ENCODE measurements at regions not wholly inside any gene's neighbourhood (a gene's known extent, or its start where the extent isn't known, plus 50 kb on each side); places are given as distances from the start of the nearest gene placed in this dataset.

- no peaks in the 10 kb centered on the region for H4K20me1 ChIP-seq (replicated peaks in 1 of 2; ENCODE audit: control insufficient read depth in 1 of 2, insufficient read depth in 2 of 2, low read length in 2 of 2)
- H3K79me1 ChIP-seq (ENCODE audit: low read depth, low read length), result no peaks in the 10 kb centered on the region
- no peak overlapping the region for H3K27ac ChIP-seq (ENCODE audit: low read depth, low read length)
- no peak overlapping the region for H3K9ac ChIP-seq (replicated peaks in 1 of 4; ENCODE audit: extremely low read depth in 1 of 4, low read depth in 3 of 4, low read length in 3 of 4)
- no peak overlapping the region for H3K14ac ChIP-seq (ENCODE audit: insufficient read length)
- H4K91ac ChIP-seq (replicated peaks; ENCODE audit: insufficient read length, low read length), result no peak overlapping the region
- CTCF ChIA-PET (ENCODE audit: partially characterized antibody), result interaction anchor here (0.9 to 1.7 kb wide), 4 partner anchors 9 to 199 kb away, joined by 3 to 6 read pairs (median 4); no protein-coding TSS in a partner anchor
- no peaks in the 10 kb centered on the region for H3K79me2 ChIP-seq (ENCODE audit: control insufficient read depth in 1 of 2, insufficient read depth in 2 of 2, low read length in 2 of 2)
- DNase-seq (ENCODE audit: low read depth in 1 of 2, low spot score in 2 of 2) (peak in 1 of 2 experiments; percentile 43), FAIRE-seq (no peak)
- peak overlapping the region; percentile 5; the same call in 1 of the 2 replicates for H2AFZ ChIP-seq (ENCODE audit: low read length)
- H2AK5ac ChIP-seq (ENCODE audit: low read depth, low read length), result no peak overlapping the region
- H3K27me3 ChIP-seq (replicated peaks in 1 of 4; ENCODE audit: control insufficient read depth in 3 of 4, extremely low read depth in 1 of 4, insufficient read depth in 3 of 4, low read length in 3 of 4), result no peaks in the 10 kb centered on the region
- no peak overlapping the region for H2BK5ac ChIP-seq (ENCODE audit: low read depth, low read length)
- no peaks in the 10 kb centered on the region; a peak in 1 of 4 replicates for H3K9me3 ChIP-seq (ENCODE audit: insufficient read depth in 2 of 2, low read depth in 1 of 2, low read length in 1 of 2)
- no peak overlapping the region for H4K5ac ChIP-seq (ENCODE audit: insufficient read length, low read depth, low read length)
- H3K18ac ChIP-seq (ENCODE audit: extremely low read depth, low read length), result no peak overlapping the region
- no peak overlapping the region for H4K8ac ChIP-seq (ENCODE audit: extremely low read depth, insufficient read depth, low read length)
- peak overlapping the region; percentile 2; the same call in 1 of the 2 replicates for H2BK20ac ChIP-seq (ENCODE audit: low read length)
- H3K4me1 ChIP-seq (replicated peaks in 1 of 4; ENCODE audit: control insufficient read depth in 3 of 4, insufficient read depth in 4 of 4, low read length in 3 of 4), result peaks cover 0 to 3% (median 0%) of the 10 kb centered on the region in 4 experiments; a peak in 1 of 7 replicates
- H2BK15ac ChIP-seq (ENCODE audit: low read length), result no peak overlapping the region
- H3K4me3 ChIP-seq (ENCODE audit: extremely low read depth in 1 of 4, insufficient read depth in 2 of 4, low read depth in 3 of 4, low read length in 4 of 4), result no peak overlapping the region
- no peak overlapping the region for H2BK120ac ChIP-seq (replicated peaks; ENCODE audit: low read depth, low read length)
- 89% methylated on average over 9 of the region's 9 CpGs; no CpG with 5 or more reads in 1 of the 2 experiments for WGBS, 2 experiments (ENCODE audit: extremely low coverage in 1 of 2, insufficient coverage in 1 of 2, insufficient read length in 1 of 2, insufficient replicate concordance in 2 of 2, low coverage in 1 of 2, low lambda C conversion rate in 2 of 2, missing lambda C conversion rate in 1 of 2)
- POLR2A ChIA-PET (ENCODE audit: partially characterized antibody), result interaction anchor here (1.0 kb wide), 1 partner anchor 202 kb away, joined by 3 read pairs; no protein-coding TSS in a partner anchor
- H3K4ac ChIP-seq (replicated peaks; ENCODE audit: insufficient read length, low read depth, low read length), result no peak overlapping the region
- H3K36me3 ChIP-seq (ENCODE audit: control insufficient read depth in 2 of 4, insufficient read depth in 4 of 4, low read length in 3 of 4), result no peaks in the 10 kb centered on the region
- H3K4me2 ChIP-seq (ENCODE audit: insufficient read depth in 1 of 2, low read depth in 2 of 2, low read length in 2 of 2), result no peak overlapping the region
- no peak overlapping the region for H3K56ac ChIP-seq (replicated peaks; ENCODE audit: insufficient read length, low read depth, low read length)
- H2BK12ac ChIP-seq (ENCODE audit: low read depth, low read length), result no peak overlapping the region
- H3K23ac ChIP-seq (ENCODE audit: insufficient read length), result no peak overlapping the region
- H3K23me2 ChIP-seq (ENCODE audit: low read depth, low read length), result no peaks in the 10 kb centered on the region
- TF ChIP-seq EGR1 (IDR thresholded peaks at IDR 0.05; ENCODE audit: borderline replicate concordance, low read depth, low read length), result no peak
- no peak for TF ChIP-seq POLR2A (IDR thresholded peaks at IDR 0.05; ENCODE audit: control extremely low read depth in 1 of 2, low read depth in 2 of 2, low read length in 2 of 2)
- TF ChIP-seq CTBP2 (IDR thresholded peaks at IDR 0.05; ENCODE audit: borderline replicate concordance, insufficient read depth, insufficient read length, low read length), result no peak
- no peak for TF ChIP-seq MAFK (IDR thresholded peaks at IDR 0.05; ENCODE audit: low read depth, low read length)
- TF ChIP-seq BRCA1 (IDR thresholded peaks at IDR 0.05; ENCODE audit: low read depth, low read length), result no peak
- TF ChIP-seq BCL11A (IDR thresholded peaks at IDR 0.05; ENCODE audit: low read depth in 2 of 2, low read length in 2 of 2), result no peak
- TF ChIP-seq RFX5 (IDR thresholded peaks at IDR 0.05; ENCODE audit: borderline replicate concordance, low read depth, low read length), result no peak
- no peak for TF ChIP-seq TAF1 (IDR thresholded peaks at IDR 0.05; ENCODE audit: low read depth, low read length)
- no peak for TF ChIP-seq SP2 (IDR thresholded peaks at IDR 0.05; ENCODE audit: low read length)
- TF ChIP-seq CHD2 (IDR thresholded peaks at IDR 0.05; ENCODE audit: low read length), result no peak
- TF ChIP-seq PHF8 (conservative IDR thresholded peaks at IDR 0.05; ENCODE audit: low read depth, low read length), result no peak
- TF ChIP-seq EP300 (IDR thresholded peaks at IDR 0.05; ENCODE audit: borderline replicate concordance in 1 of 2, low read depth in 2 of 2, low read length in 2 of 2), result no peak
- TF ChIP-seq SP4 (IDR thresholded peaks at IDR 0.05; ENCODE audit: low read length), result no peak
Observed at GRCh38 chr2:16142383-16143361, 202.3 kb downstream of the MYCN start.

Data from H1 (cell line).